GM21423 (cell line): ENCODE measurements at regions not wholly inside any gene's neighbourhood (a gene's known extent, or its start where the extent isn't known, plus 50 kb on each side); places are given as distances from the start of the nearest gene placed in this dataset.
"Not testable (repeated sequence)": the region's sequence is repeated elsewhere in the genome, so short reads cannot be mapped to it uniquely, and the experiment has no call there.

Experiments used
- ATAC-seq: cut with Tn5 transposase; IDR thresholded peaks from one replicate; pipeline ENCODE4 v1.9.1; 2021; ENCODE audit warnings: mild to moderate bottlenecking, moderate library complexity; ENCODE audit not compliant: unreplicated experiment

GRCh38 chr4:145298885-145299284 is 118.5 kb upstream of the OTUD4 start:
- ATAC-seq = no peak

- ATAC-seq = no peak
These were observed 117.2 kb upstream of the OTUD4 start for GRCh38 chr4:145297556-145297955.

GRCh38 chr4:145295547-145295946 is 115.2 kb upstream of the OTUD4 start:
- no peak for ATAC-seq

GRCh38 chr4:145295122-145295521 is 114.7 kb upstream of the OTUD4 start:
- ATAC-seq = no peak

GRCh38 chr4:145293658-145294057 is 113.3 kb upstream of the OTUD4 start:
- no peak for ATAC-seq

GRCh38 chr4:145290955-145291354 is 110.6 kb upstream of the OTUD4 start:
- no peak for ATAC-seq

GRCh38 chr4:145289403-145290076 is 109.2 kb upstream of the OTUD4 start:
- no peak for ATAC-seq

- no peak for ATAC-seq
These were observed 107.0 kb upstream of the OTUD4 start for GRCh38 chr4:145287351-145287750.

- ATAC-seq = no peak
These were observed 105.5 kb upstream of the OTUD4 start for GRCh38 chr4:145285928-145286327.

- ATAC-seq = no peak
These were observed 103.5 kb upstream of the OTUD4 start for GRCh38 chr4:145283909-145284308.

- ATAC-seq = no peak
These were observed 101.6 kb upstream of the OTUD4 start for GRCh38 chr4:145281951-145282350.

- no peak for ATAC-seq
These were observed 100.8 kb upstream of the OTUD4 start for GRCh38 chr4:145281224-145281623.

- ATAC-seq = no peak
These were observed 100.2 kb upstream of the OTUD4 start for GRCh38 chr4:145280541-145280940.

GRCh38 chr4:145279122-145279960 is 99.0 kb upstream of the OTUD4 start:
- ATAC-seq = no peak

GRCh38 chr4:145278341-145279121 is 98.1 kb upstream of the OTUD4 start:
- no peak for ATAC-seq

GRCh38 chr4:145277011-145277410 is 96.6 kb upstream of the OTUD4 start:
- no peak for ATAC-seq

- ATAC-seq = no peak
These were observed 95.7 kb upstream of the OTUD4 start for GRCh38 chr4:145276050-145276449.

GRCh38 chr4:145271194-145271593 is 90.8 kb upstream of the OTUD4 start:
- ATAC-seq = no peak

GRCh38 chr4:145266881-145267280 is 86.5 kb upstream of the OTUD4 start:
- no peak for ATAC-seq

- no peak for ATAC-seq
These were observed 79.7 kb upstream of the OTUD4 start for GRCh38 chr4:145260091-145260490.

GRCh38 chr4:145255311-145255710 is 74.9 kb upstream of the OTUD4 start:
- not testable (repeated sequence) for ATAC-seq

GRCh38 chr4:145252190-145252589 is 71.8 kb upstream of the OTUD4 start:
- ATAC-seq = no peak
